Left renal pelvis (tissue), 4 donors: ENCODE measurements at regions not wholly inside any gene's neighbourhood (a gene's known extent, or its start where the extent isn't known, plus 50 kb on each side); places are given as distances from the start of the nearest gene placed in this dataset.
A peak's percentile ranks its signal among the peaks of the same experiment; 100 is the strongest.

Source experiments
- DNase-seq, 4 donors: peaks; one replicate each; pipeline ENCODE4 v3.0.0-alpha.2; 2013; ENCODE audit warnings: low read depth in 4 of 4, low spot score in 3 of 4

DNA sequence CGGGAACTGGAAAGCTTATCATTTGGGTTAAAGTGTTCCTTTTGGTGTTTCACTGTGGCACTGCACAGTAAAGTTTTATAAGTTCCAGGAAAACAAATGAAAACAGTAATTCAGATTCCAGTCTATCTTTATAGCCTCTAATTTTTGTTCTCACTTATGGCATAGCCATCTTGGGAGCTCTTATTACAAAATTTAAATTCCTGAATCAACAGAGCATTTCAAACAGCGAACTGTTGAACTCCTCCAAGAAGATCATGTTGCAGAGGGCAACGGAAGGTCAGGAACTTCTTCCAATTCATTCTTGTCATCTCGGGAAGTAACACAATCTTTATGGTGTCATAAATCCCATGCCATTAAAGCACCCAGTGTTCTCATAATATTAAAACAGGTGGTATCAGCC is 229.1 kb downstream of the KCNC2 start:
- peak; percentile 67 to 87 (median 73) for DNase-seq

- no peak for DNase-seq
Measured at GRCh38 chr12:74981541-74981940, 228.1 kb downstream of the KCNC2 start.

- DNase-seq = no peak
Measured at GRCh38 chr12:74983917-74984316, 225.7 kb downstream of the KCNC2 start.

GRCh38 chr12:74984631-74985030 is 225.0 kb downstream of the KCNC2 start:
- no peak for DNase-seq

DNA sequence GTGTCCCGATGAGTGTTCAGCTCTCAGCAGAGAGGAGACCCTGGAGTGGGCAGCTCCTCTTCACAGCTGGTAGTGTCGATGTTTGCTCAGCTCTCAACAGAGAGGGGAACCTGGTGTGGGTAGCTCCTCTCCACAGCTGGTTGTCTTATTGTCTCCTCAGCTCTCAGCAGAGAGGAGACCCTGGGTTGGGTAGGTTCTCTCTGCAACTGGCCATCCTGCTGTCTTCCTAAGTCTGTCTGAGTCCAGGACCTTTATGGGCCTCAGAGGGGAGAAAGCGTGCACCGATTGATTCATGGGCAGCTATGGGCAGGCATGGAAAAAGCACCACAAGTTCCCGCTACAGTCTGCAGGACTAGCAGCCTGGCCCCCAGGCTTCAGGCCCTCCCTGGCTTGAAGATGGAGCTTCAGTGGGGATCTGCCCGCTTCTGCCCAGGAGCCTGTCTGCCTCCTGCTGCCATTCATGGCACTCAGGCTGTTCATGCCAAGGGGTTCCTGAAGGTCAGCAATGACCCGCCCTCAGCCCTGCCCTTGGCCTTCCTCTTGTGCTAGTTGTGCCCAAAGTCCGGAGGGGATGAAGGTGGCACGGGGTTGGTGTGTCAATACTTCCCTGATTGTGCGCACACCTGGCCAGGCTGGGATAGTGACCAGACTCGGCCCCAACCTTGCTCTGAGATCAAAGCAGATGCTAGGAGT is 224.2 kb downstream of the KCNC2 start:
- DNase-seq = no peak

GRCh38 chr12:74985986-74986319 is 223.7 kb downstream of the KCNC2 start:
- no peak for DNase-seq

GRCh38 chr12:74988156-74988555 is 221.5 kb downstream of the KCNC2 start:
- DNase-seq = no peak
